HuH-7 (cell line): ENCODE measurements at regions not wholly inside any gene's neighbourhood (a gene's known extent, or its start where the extent isn't known, plus 50 kb on each side); places are given as distances from the start of the nearest gene placed in this dataset.

ENCODE experiments used
- DNase-seq: peaks from one replicate; pipeline ENCODE4 v3.0.0; 2011; ENCODE audit warnings: low spot score

GRCh38 chr1:112219267-112219666 lies 176.7 kb upstream of the CTTNBP2NL start:
- no peak for DNase-seq

- DNase-seq = no peak
Measured at GRCh38 chr1:112230232-112230631, 165.8 kb upstream of the CTTNBP2NL start.

- no peak for DNase-seq
Measured at GRCh38 chr1:112231331-112231730, 164.7 kb upstream of the CTTNBP2NL start.

- no peak for DNase-seq
Measured at GRCh38 chr1:112232848-112233247, 163.2 kb upstream of the CTTNBP2NL start.

- DNase-seq = no peak
Measured at GRCh38 chr1:112234710-112235109, 161.3 kb upstream of the CTTNBP2NL start.

GRCh38 chr1:112237983-112238545 lies 157.9 kb upstream of the CTTNBP2NL start:
- no peak for DNase-seq

GRCh38 chr1:112239683-112240330 lies 156.2 kb upstream of the CTTNBP2NL start:
- no peak for DNase-seq

GRCh38 chr1:112242470-112242869 lies 153.5 kb upstream of the CTTNBP2NL start:
- DNase-seq = no peak

GRCh38 chr1:112244131-112244530 lies 151.9 kb upstream of the CTTNBP2NL start:
- DNase-seq = no peak

- no peak for DNase-seq
Measured at GRCh38 chr1:112245114-112245513, 150.9 kb upstream of the CTTNBP2NL start.

GRCh38 chr1:112247036-112247597 lies 148.9 kb upstream of the CTTNBP2NL start:
- DNase-seq = no peak

GRCh38 chr1:112247961-112248360 lies 148.1 kb upstream of the CTTNBP2NL start:
- no peak for DNase-seq

- DNase-seq = no peak
Measured at GRCh38 chr1:112250892-112251291, 145.1 kb upstream of the CTTNBP2NL start.

GRCh38 chr1:112251766-112252506 lies 144.1 kb upstream of the CTTNBP2NL start:
- DNase-seq = no peak

- no peak for DNase-seq
Measured at GRCh38 chr1:112253366-112253765, 142.6 kb upstream of the CTTNBP2NL start.

GRCh38 chr1:112255080-112255479 lies 140.9 kb upstream of the CTTNBP2NL start:
- no peak for DNase-seq

GRCh38 chr1:112256411-112256810 lies 139.6 kb upstream of the CTTNBP2NL start:
- no peak for DNase-seq

- DNase-seq = no peak
Measured at GRCh38 chr1:112257043-112257835, 138.8 kb upstream of the CTTNBP2NL start.

- DNase-seq = no peak
Measured at GRCh38 chr1:112260699-112261098, 135.3 kb upstream of the CTTNBP2NL start.

GRCh38 chr1:112262316-112262715 lies 133.7 kb upstream of the CTTNBP2NL start:
- no peak for DNase-seq

GRCh38 chr1:112263042-112263441 lies 133.0 kb upstream of the CTTNBP2NL start:
- DNase-seq = no peak

GRCh38 chr1:112263453-112263852 lies 132.6 kb upstream of the CTTNBP2NL start:
- no peak for DNase-seq
